ENCODE measurements at regions not wholly inside any gene's neighbourhood (a gene's known extent, or its start where the extent isn't known, plus 50 kb on each side); places are given as distances from the start of the nearest gene placed in this dataset.

DNA sequence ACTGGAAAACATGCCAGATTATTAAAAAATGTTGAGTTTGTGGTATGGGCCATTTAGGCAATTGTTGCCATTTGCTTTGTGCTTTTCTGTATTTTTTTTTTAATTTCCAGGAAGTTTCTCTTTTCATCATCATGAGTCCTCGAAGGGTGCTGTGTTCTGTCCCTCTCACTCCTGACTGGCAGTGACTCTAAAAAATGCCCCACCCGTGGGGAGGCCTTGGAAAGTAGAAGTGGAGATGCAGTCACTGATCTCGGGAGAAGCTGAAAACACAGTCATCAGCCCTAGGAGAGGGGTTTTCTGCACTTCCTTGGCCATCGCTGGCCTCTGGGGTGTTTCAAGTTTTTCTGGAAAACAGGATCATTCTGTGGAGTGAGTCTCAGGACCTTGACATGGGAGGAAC, 98.5 kb upstream of the GRK3 start:
- Histone ChIP-seq H3K9me3 (replicated peaks; ENCODE audit: control insufficient read depth, insufficient read depth, low read length) (no peaks in the 10 kb centered on the region), H3K79me2 (ENCODE audit: control insufficient read depth, insufficient read depth, low read length) (no peaks in the 10 kb centered on the region), H4K20me1 (replicated peaks; ENCODE audit: control insufficient read depth, extremely low read depth, insufficient read depth, low read length) (no peaks in the 10 kb centered on the region), H3K4me1 (ENCODE audit: control insufficient read depth, extremely low read depth, insufficient read depth, low read length) (no peaks in the 10 kb centered on the region), H3K9ac (replicated peaks; ENCODE audit: extremely low read depth, insufficient read depth, low read length) (no peak overlapping the region), H2AFZ (ENCODE audit: low read depth, low read length) (no peak overlapping the region), H3K9me1 (replicated peaks; ENCODE audit: control insufficient read depth, extremely low read depth, insufficient read depth, low read length) (no peaks in the 10 kb centered on the region), H3K4me2 (ENCODE audit: insufficient read depth, low read length) (no peak overlapping the region), H3K4me3 (replicated peaks in 1 of 3; ENCODE audit: insufficient read depth in 1 of 3, low read depth in 1 of 3, low read length in 3 of 3) (no peak overlapping the region), H3K27me3 (ENCODE audit: control insufficient read depth in 2 of 2, insufficient read depth in 2 of 2, low read length in 2 of 2) (no peaks in the 10 kb centered on the region), H3K36me3 (ENCODE audit: control insufficient read depth in 2 of 2, extremely low read depth in 1 of 2, insufficient read depth in 2 of 2, low read length in 2 of 2) (peaks cover 0 to 5% of the 10 kb centered on the region in 2 experiments), H3K27ac (ENCODE audit: insufficient read depth, low read depth, low read length) (no peak overlapping the region)
- POLR2A ChIA-PET, result no interaction called here
- FAIRE-seq (no peak), DNase-seq (ENCODE audit: low read depth, low spot score) (no peak)
- dilution Hi-C loops (cut with MboI; ENCODE audit: extremely low pct_ligation_motif_present, low sequenced_read_pairs), result no loop called here
- BruUV-seq (replicated peaks), result no TSS peak
- intact Hi-C loops (cut with micrococcal nuclease), result no loop called here
- CTCF ChIA-PET, result interaction anchor here (1.2 kb wide), 1 partner anchor 307 kb away, joined by 3 read pairs; no protein-coding TSS in a partner anchor
- TF ChIP-seq, protein P1, sequence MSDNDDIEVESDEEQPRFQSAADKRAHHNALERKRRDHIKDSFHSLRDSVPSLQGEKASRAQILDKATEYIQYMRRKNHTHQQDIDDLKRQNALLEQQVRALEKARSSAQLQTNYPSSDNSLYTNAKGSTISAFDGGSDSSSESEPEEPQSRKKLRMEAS (IDR thresholded peaks at IDR 0.05; ENCODE audit: insufficient read depth, insufficient read length), result no peak
- TF ChIP-seq FOS (IDR thresholded peaks at IDR 0.05; ENCODE audit: borderline replicate concordance, insufficient read depth, low read length) (no peak), POLR2AphosphoS5 (IDR thresholded peaks at IDR 0.05; ENCODE audit: insufficient read depth, low read depth, low read length) (no peak), POLR2A (IDR thresholded peaks at IDR 0.05; ENCODE audit: low read depth, low read length) (no peak), MYC (IDR thresholded peaks at IDR 0.05; ENCODE audit: low read depth, low read length) (no peak), GATA2 (IDR thresholded peaks at IDR 0.05; ENCODE audit: insufficient read depth, insufficient read length, low read depth, low read length) (no peak), EZH2 (IDR thresholded peaks at IDR 0.05; ENCODE audit: borderline replicate concordance, low read depth, low read length, severe bottlenecking) (no peak), JUN (IDR thresholded peaks at IDR 0.05; ENCODE audit: borderline replicate concordance, insufficient read depth, insufficient read length, low read depth) (no peak)
- TF ChIP-seq, protein P2, sequence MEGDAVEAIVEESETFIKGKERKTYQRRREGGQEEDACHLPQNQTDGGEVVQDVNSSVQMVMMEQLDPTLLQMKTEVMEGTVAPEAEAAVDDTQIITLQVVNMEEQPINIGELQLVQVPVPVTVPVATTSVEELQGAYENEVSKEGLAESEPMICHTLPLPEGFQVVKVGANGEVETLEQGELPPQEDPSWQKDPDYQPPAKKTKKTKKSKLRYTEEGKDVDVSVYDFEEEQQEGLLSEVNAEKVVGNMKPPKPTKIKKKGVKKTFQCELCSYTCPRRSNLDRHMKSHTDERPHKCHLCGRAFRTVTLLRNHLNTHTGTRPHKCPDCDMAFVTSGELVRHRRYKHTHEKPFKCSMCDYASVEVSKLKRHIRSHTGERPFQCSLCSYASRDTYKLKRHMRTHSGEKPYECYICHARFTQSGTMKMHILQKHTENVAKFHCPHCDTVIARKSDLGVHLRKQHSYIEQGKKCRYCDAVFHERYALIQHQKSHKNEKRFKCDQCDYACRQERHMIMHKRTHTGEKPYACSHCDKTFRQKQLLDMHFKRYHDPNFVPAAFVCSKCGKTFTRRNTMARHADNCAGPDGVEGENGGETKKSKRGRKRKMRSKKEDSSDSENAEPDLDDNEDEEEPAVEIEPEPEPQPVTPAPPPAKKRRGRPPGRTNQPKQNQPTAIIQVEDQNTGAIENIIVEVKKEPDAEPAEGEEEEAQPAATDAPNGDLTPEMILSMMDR (IDR thresholded peaks at IDR 0.05; ENCODE audit: extremely low read depth in 1 of 2, insufficient read depth in 1 of 2, low read depth in 1 of 2, low read length in 2 of 2), result no peak
